SU-DHL-6 (cell line): ENCODE measurements at regions not wholly inside any gene's neighbourhood (a gene's known extent, or its start where the extent isn't known, plus 50 kb on each side); places are given as distances from the start of the nearest gene placed in this dataset.

ENCODE experiments used
- EZH2phosphoT487 ChIP-seq: fragments of 200-600 bp; sonication (generic), shearing (Covaris generic); conservative IDR thresholded peaks from 2 replicates; pipeline ENCODE4 v1.6.1; 2018; ENCODE audit warnings: mild to moderate bottlenecking, antibody characterized with exemption, low read length, moderate library complexity, mixed read lengths
- TF ChIP-seq, protein P1 (sequence below): fragments of 200-600 bp; sonication (generic); IDR thresholded peaks from one replicate; pipeline ENCODE4 v1.5.1; 2017; ENCODE audit warnings: antibody characterized with exemption, mild to moderate bottlenecking, low read length, moderate library complexity; ENCODE audit not compliant: insufficient read depth, poor library complexity, severe bottlenecking

- TF ChIP-seq, protein P1, sequence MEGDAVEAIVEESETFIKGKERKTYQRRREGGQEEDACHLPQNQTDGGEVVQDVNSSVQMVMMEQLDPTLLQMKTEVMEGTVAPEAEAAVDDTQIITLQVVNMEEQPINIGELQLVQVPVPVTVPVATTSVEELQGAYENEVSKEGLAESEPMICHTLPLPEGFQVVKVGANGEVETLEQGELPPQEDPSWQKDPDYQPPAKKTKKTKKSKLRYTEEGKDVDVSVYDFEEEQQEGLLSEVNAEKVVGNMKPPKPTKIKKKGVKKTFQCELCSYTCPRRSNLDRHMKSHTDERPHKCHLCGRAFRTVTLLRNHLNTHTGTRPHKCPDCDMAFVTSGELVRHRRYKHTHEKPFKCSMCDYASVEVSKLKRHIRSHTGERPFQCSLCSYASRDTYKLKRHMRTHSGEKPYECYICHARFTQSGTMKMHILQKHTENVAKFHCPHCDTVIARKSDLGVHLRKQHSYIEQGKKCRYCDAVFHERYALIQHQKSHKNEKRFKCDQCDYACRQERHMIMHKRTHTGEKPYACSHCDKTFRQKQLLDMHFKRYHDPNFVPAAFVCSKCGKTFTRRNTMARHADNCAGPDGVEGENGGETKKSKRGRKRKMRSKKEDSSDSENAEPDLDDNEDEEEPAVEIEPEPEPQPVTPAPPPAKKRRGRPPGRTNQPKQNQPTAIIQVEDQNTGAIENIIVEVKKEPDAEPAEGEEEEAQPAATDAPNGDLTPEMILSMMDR: no peak
- TF ChIP-seq EZH2phosphoT487: no peak
These were observed 111.0 kb downstream of the GYPC start for GRCh38 chr2:126766969-126767296.
